ENCODE measurements at regions not wholly inside any gene's neighbourhood (a gene's known extent, or its start where the extent isn't known, plus 50 kb on each side); places are given as distances from the start of the nearest gene placed in this dataset.
"Not testable (repeated sequence)": the region's sequence is repeated elsewhere in the genome, so short reads cannot be mapped to it uniquely, and the experiment has no call there.

- Mint-ChIP-seq H3K36me3 (ENCODE audit: insufficient read depth) (no peaks in the 10 kb centered on the region), H3K9me3 (peaks cover 10 to 11% of the 10 kb centered on the region in 2 donors), H3K4me3 (no peak overlapping the region), H3K27me3 (no peaks in the 10 kb centered on the region), H3K4me1 (ENCODE audit: low read depth in 2 of 2) (no peaks in the 10 kb centered on the region), H3K27ac (no peak overlapping the region)
- ATAC-seq (replicated peaks) (no peak), DNase-seq (no peak)
Observed at GRCh38 chr18:65221736-65222135, 529.1 kb upstream of the CDH7 start.

GRCh38 chr18:65221115-65221514 lies 529.7 kb upstream of the CDH7 start:
- DNase-seq: no peak
- Mint-ChIP-seq H3K4me3 (no peak overlapping the region), H3K27ac (no peak overlapping the region), H3K4me1 (ENCODE audit: low read depth in 2 of 2) (no peaks in the 10 kb centered on the region), H3K27me3 (no peaks in the 10 kb centered on the region), H3K9me3 (peaks cover 7 to 8% of the 10 kb centered on the region in 2 donors), H3K36me3 (ENCODE audit: insufficient read depth) (no peaks in the 10 kb centered on the region)
- ATAC-seq (replicated peaks): no peak

- Mint-ChIP-seq H3K9me3 (peaks cover 7 to 14% of the 10 kb centered on the region in 2 donors), H3K36me3 (ENCODE audit: insufficient read depth) (no peaks in the 10 kb centered on the region), H3K4me3 (no peak overlapping the region), H3K27me3 (no peaks in the 10 kb centered on the region), H3K4me1 (ENCODE audit: low read depth in 2 of 2) (no peaks in the 10 kb centered on the region), H3K27ac (no peak overlapping the region)
- ATAC-seq (replicated peaks) (no peak), DNase-seq (no peak)
Observed at GRCh38 chr18:65215865-65216466, 534.8 kb upstream of the CDH7 start.

DNA sequence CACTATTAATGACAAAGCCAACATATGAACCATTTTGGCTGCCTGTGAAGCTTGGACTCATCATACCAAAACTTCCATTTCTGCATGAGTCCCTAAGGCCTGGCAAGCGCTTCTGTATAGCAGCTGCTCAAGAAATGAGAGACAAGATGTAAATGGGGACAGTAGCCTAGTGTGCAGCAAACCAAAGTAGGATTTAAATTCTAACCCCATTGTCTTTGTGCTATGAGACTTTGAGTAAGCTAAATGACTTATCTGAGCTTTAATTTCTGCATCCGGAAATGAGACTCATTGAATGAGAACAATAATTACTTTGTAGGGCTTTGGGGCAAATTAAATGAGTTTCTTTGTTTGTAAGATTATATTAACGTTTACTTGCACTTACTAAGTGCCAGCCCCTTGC lies 536.4 kb upstream of the CDH7 start:
- no peak for DNase-seq
- Mint-ChIP-seq H3K27me3 (no peaks in the 10 kb centered on the region), H3K9me3 (peaks cover 7 to 14% of the 10 kb centered on the region in 2 donors), H3K36me3 (ENCODE audit: insufficient read depth) (peaks cover 2% of the 10 kb centered on the region), H3K4me3 (no peak overlapping the region), H3K4me1 (ENCODE audit: low read depth in 2 of 2) (no peaks in the 10 kb centered on the region), H3K27ac (no peak overlapping the region)
- no peak for ATAC-seq (replicated peaks)

DNA sequence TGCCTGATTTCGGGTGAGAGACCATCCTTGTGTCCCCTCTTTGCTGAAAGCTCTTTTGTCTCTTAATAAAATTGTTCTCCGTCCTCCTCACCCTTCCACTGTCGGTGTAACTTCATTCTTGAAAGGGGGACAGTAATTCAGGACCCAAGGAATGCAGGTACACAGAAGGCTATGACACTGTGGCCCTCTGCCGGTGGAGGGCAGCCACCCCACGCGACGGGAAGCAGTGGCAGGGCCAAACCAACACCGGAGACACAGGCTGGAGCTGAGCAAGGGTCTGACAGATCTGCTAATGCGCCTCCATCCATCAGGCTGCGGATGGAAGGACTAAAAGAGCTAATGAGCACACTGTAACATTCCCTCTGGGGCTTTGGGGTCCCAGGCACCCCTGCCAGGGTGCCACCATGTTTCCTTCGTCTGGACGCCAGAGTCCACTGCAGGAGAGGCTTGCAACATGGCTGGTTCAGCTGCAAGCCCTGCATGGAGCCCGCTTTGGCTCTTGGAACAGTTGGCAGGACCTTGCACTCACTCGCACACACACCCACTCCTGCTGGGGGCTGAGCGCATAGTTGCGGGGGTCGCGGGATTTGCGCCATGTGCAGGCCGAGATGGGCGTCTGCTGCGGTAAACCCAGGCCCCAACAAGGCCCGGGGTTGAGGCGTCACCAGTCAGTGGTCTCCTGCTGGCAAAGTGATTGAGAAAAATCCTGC lies 544.1 kb upstream of the CDH7 start:
- Mint-ChIP-seq H3K27me3 (no peaks in the 10 kb centered on the region), H3K4me1 (ENCODE audit: low read depth in 2 of 2) (no peaks in the 10 kb centered on the region), H3K36me3 (ENCODE audit: insufficient read depth) (peaks cover 2% of the 10 kb centered on the region), H3K9me3 (peaks cover 6 to 9% of the 10 kb centered on the region in 2 donors), H3K4me3 (no peak overlapping the region), H3K27ac (no peak overlapping the region)
- ATAC-seq (replicated peaks) (no peak), DNase-seq (no peak)

GRCh38 chr18:65202091-65202490 lies 548.7 kb upstream of the CDH7 start:
- H3K9me3 Mint-ChIP-seq: peaks cover 9% of the 10 kb centered on the region in 2 donors
- no peaks in the 10 kb centered on the region for H3K36me3 Mint-ChIP-seq (ENCODE audit: insufficient read depth)
- H3K4me1 Mint-ChIP-seq (ENCODE audit: low read depth in 2 of 2): no peaks in the 10 kb centered on the region
- no peak overlapping the region for H3K27ac Mint-ChIP-seq
- ATAC-seq (replicated peaks): no peak
- no peaks in the 10 kb centered on the region for H3K27me3 Mint-ChIP-seq
- no peak overlapping the region for H3K4me3 Mint-ChIP-seq
- DNase-seq: no peak

DNA sequence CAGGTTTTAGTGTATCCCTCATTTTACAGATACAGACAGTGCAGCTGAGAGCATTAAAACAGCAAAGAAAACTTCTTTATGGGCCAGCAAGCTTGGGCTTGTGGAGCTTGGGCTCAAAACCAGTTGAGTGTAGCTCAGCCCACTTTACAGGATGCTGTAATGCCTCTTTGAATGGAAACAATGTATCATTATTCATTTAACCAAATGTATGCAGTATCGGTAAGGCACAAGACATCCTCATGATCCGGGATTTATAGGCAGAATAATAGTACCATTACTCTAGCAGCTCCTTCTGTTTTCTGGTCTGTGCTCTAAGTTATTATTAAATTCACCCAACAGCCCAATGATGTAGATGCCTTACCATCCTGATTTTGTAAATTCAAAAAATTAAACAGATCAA lies 575.1 kb upstream of the CDH7 start:
- H3K27ac Mint-ChIP-seq: no peak overlapping the region
- H3K27me3 Mint-ChIP-seq: no peaks in the 10 kb centered on the region
- ATAC-seq (replicated peaks): no peak
- no peak overlapping the region for H3K4me3 Mint-ChIP-seq
- no peaks in the 10 kb centered on the region for H3K36me3 Mint-ChIP-seq (ENCODE audit: insufficient read depth)
- DNase-seq: no peak
- no peaks in the 10 kb centered on the region for H3K4me1 Mint-ChIP-seq (ENCODE audit: low read depth in 2 of 2)
- H3K9me3 Mint-ChIP-seq: peaks cover 0 to 4% of the 10 kb centered on the region in 2 donors

DNA sequence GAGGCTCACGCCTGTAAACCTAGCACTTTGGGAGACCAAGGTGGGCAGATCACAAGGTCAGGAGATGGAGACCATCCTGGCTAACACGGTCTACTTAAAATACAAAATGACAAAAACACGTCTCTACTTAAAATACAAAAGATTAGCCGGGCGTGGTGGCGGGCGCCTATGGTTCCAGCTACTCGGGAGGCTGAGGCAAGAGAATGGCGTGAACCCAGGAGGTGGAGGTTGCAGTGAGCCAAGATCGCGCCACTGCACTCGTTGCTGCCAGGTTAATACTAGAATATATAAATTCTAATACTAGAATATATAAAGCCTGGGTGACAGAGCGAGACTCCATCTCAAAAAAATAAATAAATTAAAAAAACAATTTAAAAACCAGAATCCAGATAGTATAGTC lies 588.7 kb upstream of the CDH7 start:
- not testable (repeated sequence) for DNase-seq; H3K36me3 Mint-ChIP-seq (ENCODE audit: insufficient read depth); H3K4me1 Mint-ChIP-seq (ENCODE audit: low read depth in 2 of 2); H3K27ac Mint-ChIP-seq; H3K4me3 Mint-ChIP-seq; ATAC-seq (replicated peaks); H3K27me3 Mint-ChIP-seq
- peaks cover 0 to 13% of the 10 kb centered on the region in 2 donors for H3K9me3 Mint-ChIP-seq

GRCh38 chr18:65146482-65147021 lies 604.3 kb upstream of the CDH7 start:
- no peak overlapping the region for H3K4me3 Mint-ChIP-seq
- H3K9me3 Mint-ChIP-seq: peaks cover 8 to 15% of the 10 kb centered on the region in 2 donors
- DNase-seq: no peak
- no peaks in the 10 kb centered on the region for H3K27me3 Mint-ChIP-seq
- H3K36me3 Mint-ChIP-seq (ENCODE audit: insufficient read depth): no peaks in the 10 kb centered on the region
- ATAC-seq (replicated peaks): no peak
- no peaks in the 10 kb centered on the region for H3K4me1 Mint-ChIP-seq (ENCODE audit: low read depth in 2 of 2)
- H3K27ac Mint-ChIP-seq: no peak overlapping the region

- Mint-ChIP-seq H3K36me3 (ENCODE audit: insufficient read depth) (no peaks in the 10 kb centered on the region), H3K4me1 (ENCODE audit: low read depth in 2 of 2) (no peaks in the 10 kb centered on the region), H3K4me3 (no peak overlapping the region), H3K27ac (no peak overlapping the region), H3K27me3 (no peaks in the 10 kb centered on the region), H3K9me3 (peaks cover 8 to 16% of the 10 kb centered on the region in 2 donors)
- DNase-seq (no peak), ATAC-seq (replicated peaks) (no peak)
Observed at GRCh38 chr18:65145312-65145711, 605.5 kb upstream of the CDH7 start.

DNA sequence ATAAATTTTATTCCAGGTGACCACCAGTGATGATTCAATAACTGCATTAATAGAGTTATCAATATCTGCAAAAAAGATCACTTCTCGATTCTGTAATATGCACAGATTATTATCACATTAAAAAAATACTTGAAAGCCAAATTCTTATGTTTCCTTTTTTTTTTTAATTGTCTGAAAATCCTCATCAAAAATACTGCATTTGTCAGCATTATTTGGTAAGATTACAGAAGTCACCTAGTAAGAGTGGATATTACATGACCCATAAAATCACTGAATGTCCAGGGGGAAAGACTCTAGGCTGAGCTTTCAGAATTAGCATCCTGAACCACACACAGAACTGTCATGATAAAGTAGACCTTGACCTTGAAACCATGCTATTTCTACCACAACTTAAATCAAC lies 617.2 kb upstream of the CDH7 start:
- H3K36me3 Mint-ChIP-seq (ENCODE audit: insufficient read depth): peaks cover 3% of the 10 kb centered on the region
- no peaks in the 10 kb centered on the region for H3K4me1 Mint-ChIP-seq (ENCODE audit: low read depth in 2 of 2)
- peaks cover 0 to 4% of the 10 kb centered on the region in 2 donors for H3K9me3 Mint-ChIP-seq
- no peak for ATAC-seq (replicated peaks)
- H3K4me3 Mint-ChIP-seq: no peak overlapping the region
- H3K27me3 Mint-ChIP-seq: no peaks in the 10 kb centered on the region
- no peak overlapping the region for H3K27ac Mint-ChIP-seq
- no peak for DNase-seq

DNA sequence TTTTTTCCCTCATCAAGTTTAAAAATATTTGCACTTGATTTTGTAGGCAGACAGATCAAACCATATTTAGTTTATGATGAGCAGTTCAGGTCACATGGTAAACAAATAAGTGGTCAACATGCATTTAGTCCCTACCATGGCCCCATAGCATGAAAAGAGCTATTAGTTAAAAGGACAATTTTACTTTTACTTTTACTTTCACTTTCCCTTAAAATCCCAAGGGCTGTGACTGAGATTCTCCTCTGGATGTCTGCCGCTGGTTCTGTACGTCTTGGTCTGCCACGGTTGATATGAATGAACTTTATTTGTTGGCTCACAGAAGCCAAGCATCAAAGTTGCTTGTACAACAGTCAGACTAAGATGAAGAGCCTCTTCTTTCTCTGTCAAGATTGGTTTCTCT lies 626.2 kb upstream of the CDH7 start:
- H3K9me3 Mint-ChIP-seq: peaks cover 0 to 11% of the 10 kb centered on the region in 2 donors
- no peaks in the 10 kb centered on the region for H3K27me3 Mint-ChIP-seq
- no peak for DNase-seq
- H3K36me3 Mint-ChIP-seq (ENCODE audit: insufficient read depth): no peaks in the 10 kb centered on the region
- no peak for ATAC-seq (replicated peaks)
- no peak overlapping the region for H3K27ac Mint-ChIP-seq
- H3K4me3 Mint-ChIP-seq: no peak overlapping the region
- peaks cover 0 to 2% of the 10 kb centered on the region in 2 donors for H3K4me1 Mint-ChIP-seq (ENCODE audit: low read depth in 2 of 2)

GRCh38 chr18:65103864-65104263 lies 646.9 kb upstream of the CDH7 start:
- no peaks in the 10 kb centered on the region for H3K4me1 Mint-ChIP-seq (ENCODE audit: low read depth in 2 of 2)
- H3K27ac Mint-ChIP-seq: no peak overlapping the region
- H3K36me3 Mint-ChIP-seq (ENCODE audit: insufficient read depth): no peaks in the 10 kb centered on the region
- H3K27me3 Mint-ChIP-seq: no peaks in the 10 kb centered on the region
- peaks cover 0 to 7% of the 10 kb centered on the region in 2 donors for H3K9me3 Mint-ChIP-seq
- no peak for ATAC-seq (replicated peaks)
- no peak overlapping the region for H3K4me3 Mint-ChIP-seq
- DNase-seq: no peak

- Mint-ChIP-seq H3K4me1 (ENCODE audit: low read depth in 2 of 2) (no peaks in the 10 kb centered on the region), H3K36me3 (ENCODE audit: insufficient read depth) (no peaks in the 10 kb centered on the region), H3K27me3 (no peaks in the 10 kb centered on the region), H3K4me3 (no peak overlapping the region), H3K9me3 (peaks cover 6 to 7% of the 10 kb centered on the region in 2 donors), H3K27ac (no peak overlapping the region)
- ATAC-seq (replicated peaks) (no peak), DNase-seq (no peak)
Observed at GRCh38 chr18:65093346-65093745, 657.5 kb upstream of the CDH7 start.

All from effector memory CD8-positive, alpha-beta T cell (primary cell).